ENCODE measurements at regions not wholly inside any gene's neighbourhood (a gene's known extent, or its start where the extent isn't known, plus 50 kb on each side); places are given as distances from the start of the nearest gene placed in this dataset.
A peak's percentile ranks its signal among the peaks of the same experiment; 100 is the strongest.
"Not testable (repeated sequence)": the region's sequence is repeated elsewhere in the genome, so short reads cannot be mapped to it uniquely, and the experiment has no call there.

DNA sequence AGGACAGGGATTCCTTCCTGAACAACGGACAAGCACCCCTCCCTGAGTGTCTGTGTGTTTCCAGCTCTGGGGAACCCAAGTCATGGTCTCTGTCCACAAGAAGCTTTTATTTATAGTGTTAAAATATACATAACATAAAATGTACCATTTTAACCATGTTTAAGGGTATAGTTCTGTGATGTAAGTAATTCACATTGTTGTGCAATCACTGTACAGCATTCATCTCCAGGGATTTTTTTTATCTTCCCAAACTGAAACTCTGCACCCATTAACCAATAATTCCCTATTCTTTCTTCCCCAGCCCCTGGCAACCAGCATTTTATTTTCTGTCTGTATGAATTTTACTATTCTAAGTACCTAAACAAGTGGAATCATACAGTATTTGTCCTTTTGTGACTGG is 84.2 kb downstream of the FOXF2 start:
- H3K9me3 Mint-ChIP-seq, result peaks cover 0 to 9% (median 0%) of the 10 kb centered on the region in 9 donors
- H3K27ac Mint-ChIP-seq, result peak overlapping the region in 1 of 10 donors; percentile 21
- no peaks in the 10 kb centered on the region for H3K36me3 Mint-ChIP-seq
- ATAC-seq (no peak), DNase-seq (no peak)
- H3K4me1 Mint-ChIP-seq, result peaks cover 0 to 2% (median 0%) of the 10 kb centered on the region in 4 donors
- H3K27me3 Mint-ChIP-seq, result peaks cover 7 to 62% (median 31%) of the 10 kb centered on the region in 5 donors
- POLR2A ChIA-PET, result no interaction called here
- no peak overlapping the region for H3K4me3 Mint-ChIP-seq

DNA sequence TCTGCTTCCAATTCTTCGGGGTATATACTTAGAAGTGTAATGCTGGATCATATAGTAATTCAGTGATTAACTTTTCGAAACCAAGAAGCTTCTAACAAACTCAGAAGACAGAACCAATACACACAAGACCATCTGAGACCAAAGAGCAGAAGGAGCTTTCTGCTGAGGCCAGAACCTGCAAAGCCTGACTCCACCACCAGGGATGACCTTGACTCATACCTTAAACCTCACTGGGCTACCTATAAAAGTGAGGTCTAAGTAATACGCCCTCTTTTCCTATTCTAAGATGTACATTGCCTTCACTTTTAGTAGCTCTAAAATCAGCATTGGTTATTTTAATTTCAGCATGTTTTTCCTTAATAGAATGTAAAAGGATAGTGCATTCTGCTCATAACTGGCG is 84.8 kb downstream of the FOXF2 start:
- DNase-seq, result no peak
- H3K4me3 Mint-ChIP-seq, result no peak overlapping the region
- H3K27ac Mint-ChIP-seq, result no peak overlapping the region
- POLR2A ChIA-PET, result no interaction called here
- no peaks in the 10 kb centered on the region for H3K36me3 Mint-ChIP-seq
- H3K4me1 Mint-ChIP-seq, result peaks cover 0 to 2% (median 0%) of the 10 kb centered on the region in 4 donors
- peaks cover 0 to 12% (median 0%) of the 10 kb centered on the region in 9 donors for H3K9me3 Mint-ChIP-seq
- no peak for ATAC-seq
- H3K27me3 Mint-ChIP-seq, result peaks cover 7 to 58% (median 30%) of the 10 kb centered on the region in 5 donors

DNA sequence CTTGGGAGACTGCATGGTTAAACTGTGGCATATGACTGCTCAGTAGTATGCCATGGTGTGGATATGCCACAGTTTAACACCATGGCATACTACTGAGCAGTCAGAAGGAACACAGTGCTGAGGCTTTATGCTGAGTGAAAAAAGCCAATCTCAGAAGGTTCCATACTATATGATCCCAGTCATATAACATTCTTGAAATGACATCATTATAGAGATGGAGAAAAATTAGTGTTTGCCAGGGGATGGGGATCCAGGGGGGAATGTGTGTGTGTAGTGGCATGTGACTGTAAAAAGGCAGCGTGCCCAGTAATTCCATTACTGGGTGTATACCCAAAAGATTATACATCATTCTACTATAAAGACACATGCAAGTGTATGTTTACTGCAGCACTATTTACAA is 85.8 kb downstream of the FOXF2 start:
- H3K9me3 Mint-ChIP-seq, result peaks cover 0 to 12% (median 0%) of the 10 kb centered on the region in 9 donors
- H3K4me1 Mint-ChIP-seq, result peaks cover 0 to 2% (median 0%) of the 10 kb centered on the region in 4 donors
- ATAC-seq (no peak), DNase-seq (no peak)
- no peaks in the 10 kb centered on the region for H3K36me3 Mint-ChIP-seq
- POLR2A ChIA-PET, result no interaction called here
- no peak overlapping the region for H3K27ac Mint-ChIP-seq
- no peak overlapping the region for H3K4me3 Mint-ChIP-seq
- peaks cover 7 to 48% (median 27%) of the 10 kb centered on the region in 5 donors for H3K27me3 Mint-ChIP-seq

DNA sequence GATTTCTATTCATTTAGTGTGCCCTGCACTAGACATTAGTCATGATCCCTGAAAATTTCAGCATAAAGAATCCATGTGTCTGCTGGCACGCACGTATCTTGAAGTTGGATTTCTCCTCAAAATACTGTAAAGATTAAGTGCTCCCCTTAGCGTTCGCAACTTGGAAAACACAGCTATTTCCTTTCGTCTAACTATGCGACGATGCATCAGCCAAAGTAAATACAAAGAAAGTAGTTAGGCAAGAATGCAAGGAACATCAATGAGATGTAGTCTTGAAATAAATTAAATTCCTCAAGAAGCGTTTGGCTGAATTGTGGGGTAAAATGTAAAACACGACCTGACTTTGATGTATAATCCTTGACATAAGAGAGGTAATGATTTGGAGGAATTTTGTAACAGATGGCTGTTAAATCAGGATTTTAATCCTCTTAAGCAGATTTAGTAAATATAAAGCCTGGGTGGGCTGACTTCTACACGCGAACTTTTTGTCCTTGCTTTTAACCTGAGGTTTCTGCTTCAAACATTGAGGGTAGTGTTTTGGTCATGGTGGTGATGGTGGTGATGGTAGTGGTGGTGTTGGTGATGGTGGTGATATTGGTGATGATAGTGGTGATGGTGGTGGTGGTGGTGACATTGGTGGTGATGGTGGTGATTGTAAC is 88.2 kb downstream of the FOXF2 start:
- Mint-ChIP-seq H3K36me3 (no peaks in the 10 kb centered on the region), H3K27me3 (peaks cover 9 to 40% (median 25%) of the 10 kb centered on the region in 5 donors), H3K27ac (no peak overlapping the region), H3K4me3 (no peak overlapping the region), H3K9me3 (peaks cover 0 to 12% (median 0%) of the 10 kb centered on the region in 9 donors), H3K4me1 (peaks cover 0 to 6% (median 1%) of the 10 kb centered on the region in 4 donors)
- DNase-seq, result no peak
- no peak for ATAC-seq
- POLR2A ChIA-PET, result no interaction called here

DNA sequence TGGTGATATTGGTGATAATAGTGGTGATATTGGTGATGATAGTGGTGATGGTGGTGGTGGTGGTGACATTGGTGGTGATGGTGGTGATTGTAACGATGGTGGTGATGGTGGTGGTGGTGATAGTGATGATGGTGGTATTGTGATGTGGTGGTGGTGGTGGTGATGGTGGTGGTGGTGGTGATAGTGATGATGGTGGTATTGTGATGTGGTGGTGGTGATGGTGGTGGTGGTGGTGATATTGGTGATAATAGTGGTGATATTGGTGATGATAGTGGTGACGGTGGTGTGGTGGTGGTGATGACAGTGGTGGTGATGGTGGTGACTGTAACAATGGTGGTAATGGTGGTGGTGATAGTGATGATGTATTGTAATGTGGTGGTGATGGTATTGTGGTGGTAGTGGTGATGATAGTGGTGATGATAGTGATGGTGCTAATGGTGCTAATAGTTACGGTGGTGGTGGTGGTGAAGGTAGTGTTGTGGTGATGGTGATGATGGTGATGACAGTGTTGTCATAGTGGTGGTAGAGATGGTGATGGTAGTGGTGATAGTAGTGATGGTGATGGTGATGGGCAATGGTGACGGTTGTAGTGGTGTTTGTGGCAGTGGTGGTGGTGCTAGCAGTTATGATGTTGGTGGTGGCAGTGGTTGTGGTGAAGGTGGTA is 88.9 kb downstream of the FOXF2 start:
- POLR2A ChIA-PET, H3K4me3 Mint-ChIP-seq, DNase-seq, ATAC-seq, H3K36me3 Mint-ChIP-seq, H3K4me1 Mint-ChIP-seq: not testable (repeated sequence)
- Mint-ChIP-seq H3K27me3 (peaks cover 4 to 40% (median 23%) of the 10 kb centered on the region in 5 donors), H3K27ac (peak overlapping the region in 1 of 10 donors; percentile 6), H3K9me3 (peaks cover 0 to 12% (median 0%) of the 10 kb centered on the region in 9 donors)

DNA sequence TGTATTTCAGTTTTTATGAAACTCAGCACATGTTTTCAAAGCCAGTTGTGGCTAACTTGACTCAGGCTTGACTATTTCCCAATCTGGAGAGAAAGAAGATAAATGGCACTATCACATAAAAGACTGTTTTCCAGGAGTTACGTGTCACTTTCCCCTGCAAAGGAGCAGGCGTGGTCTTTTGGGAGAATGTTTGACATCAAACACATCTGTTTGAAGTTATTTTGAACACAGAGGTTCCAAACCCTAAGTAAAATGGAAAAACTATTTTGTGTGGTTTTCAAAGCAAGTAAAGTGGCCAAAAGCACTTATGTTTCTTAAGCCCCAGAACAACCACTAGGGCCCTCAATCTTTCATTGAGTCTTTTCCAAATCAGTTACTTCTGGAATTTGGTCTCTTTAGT is 89.7 kb downstream of the FOXF2 start:
- H3K9me3 Mint-ChIP-seq, result peaks cover 0 to 12% (median 0%) of the 10 kb centered on the region in 9 donors
- H3K4me1 Mint-ChIP-seq, result peaks cover 0 to 6% (median 1%) of the 10 kb centered on the region in 4 donors
- H3K27ac Mint-ChIP-seq, result no peak overlapping the region
- no peak for DNase-seq
- POLR2A ChIA-PET, result no interaction called here
- H3K4me3 Mint-ChIP-seq, result no peak overlapping the region
- no peaks in the 10 kb centered on the region for H3K36me3 Mint-ChIP-seq
- no peak for ATAC-seq
- H3K27me3 Mint-ChIP-seq, result peaks cover 4 to 36% (median 23%) of the 10 kb centered on the region in 5 donors

DNA sequence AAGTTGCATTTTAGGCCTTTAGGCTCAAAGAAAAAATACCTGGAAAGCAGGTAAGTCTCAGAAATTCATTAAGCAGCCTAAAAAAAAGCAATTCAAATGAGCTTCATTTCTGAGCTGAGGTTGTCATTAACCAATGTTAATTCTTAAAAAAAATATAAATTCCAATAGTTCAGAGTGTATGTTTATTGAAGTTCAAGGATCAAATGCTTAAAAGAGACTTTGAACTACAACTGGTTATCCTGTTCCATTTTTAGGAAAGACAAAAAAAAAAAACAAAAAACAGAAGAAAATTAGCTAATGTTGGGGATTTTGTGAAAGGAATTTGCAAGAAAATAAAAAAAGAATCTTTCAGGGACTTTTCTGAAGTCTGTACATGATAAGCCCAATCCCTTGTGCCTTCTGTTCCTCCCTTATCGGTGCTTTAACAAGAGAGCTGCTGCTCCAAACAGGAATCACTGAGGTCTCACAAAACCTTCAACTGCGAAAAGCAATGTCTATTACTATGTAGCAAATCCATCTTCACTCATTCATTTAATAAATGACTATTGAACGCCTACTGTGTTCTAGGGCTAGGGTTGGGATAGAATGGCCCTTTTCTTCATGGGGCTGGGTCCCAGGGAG is 90.3 kb downstream of the FOXF2 start:
- H3K4me3 Mint-ChIP-seq, result no peak overlapping the region
- POLR2A ChIA-PET, result no interaction called here
- H3K36me3 Mint-ChIP-seq, result no peaks in the 10 kb centered on the region

DNA sequence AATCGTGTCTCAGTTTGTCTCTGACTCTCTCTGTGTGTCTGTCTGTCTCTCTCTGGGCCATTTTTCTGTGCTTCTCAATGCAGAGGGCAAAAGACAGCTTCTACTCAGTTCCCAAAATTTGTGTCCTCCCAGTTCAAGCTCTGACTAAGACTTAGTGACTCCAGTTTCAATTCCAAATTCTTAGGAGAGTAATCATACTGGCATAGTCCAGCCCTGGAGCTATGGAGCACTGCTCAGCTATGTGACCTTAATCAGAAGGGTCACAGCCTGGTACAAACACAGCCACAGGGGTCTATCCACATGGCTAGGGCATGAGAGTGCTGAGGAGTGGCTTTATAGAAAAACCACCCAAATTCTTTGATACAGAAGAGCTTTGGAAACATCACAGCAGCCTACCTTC is 91.9 kb downstream of the FOXF2 start:
- POLR2A ChIA-PET, result no interaction called here
- DNase-seq (no peak), ATAC-seq (no peak)
- H3K4me3 Mint-ChIP-seq, result no peak overlapping the region
- peaks cover 0 to 6% (median 1%) of the 10 kb centered on the region in 4 donors for H3K4me1 Mint-ChIP-seq
- H3K36me3 Mint-ChIP-seq, result no peaks in the 10 kb centered on the region
- peaks cover 0 to 12% (median 0%) of the 10 kb centered on the region in 9 donors for H3K9me3 Mint-ChIP-seq
- no peak overlapping the region for H3K27ac Mint-ChIP-seq
- peaks cover 4 to 25% (median 13%) of the 10 kb centered on the region in 5 donors for H3K27me3 Mint-ChIP-seq

More for the DNA sequence above, 90.3 kb downstream of the FOXF2 start:
- ATAC-seq, result no peak
- Mint-ChIP-seq H3K27ac (no peak overlapping the region), H3K9me3 (peaks cover 0 to 12% (median 0%) of the 10 kb centered on the region in 9 donors), H3K4me1 (peaks cover 0 to 6% (median 1%) of the 10 kb centered on the region in 4 donors), H3K27me3 (peaks cover 4 to 29% (median 18%) of the 10 kb centered on the region in 5 donors)
- DNase-seq, result no peak

DNA sequence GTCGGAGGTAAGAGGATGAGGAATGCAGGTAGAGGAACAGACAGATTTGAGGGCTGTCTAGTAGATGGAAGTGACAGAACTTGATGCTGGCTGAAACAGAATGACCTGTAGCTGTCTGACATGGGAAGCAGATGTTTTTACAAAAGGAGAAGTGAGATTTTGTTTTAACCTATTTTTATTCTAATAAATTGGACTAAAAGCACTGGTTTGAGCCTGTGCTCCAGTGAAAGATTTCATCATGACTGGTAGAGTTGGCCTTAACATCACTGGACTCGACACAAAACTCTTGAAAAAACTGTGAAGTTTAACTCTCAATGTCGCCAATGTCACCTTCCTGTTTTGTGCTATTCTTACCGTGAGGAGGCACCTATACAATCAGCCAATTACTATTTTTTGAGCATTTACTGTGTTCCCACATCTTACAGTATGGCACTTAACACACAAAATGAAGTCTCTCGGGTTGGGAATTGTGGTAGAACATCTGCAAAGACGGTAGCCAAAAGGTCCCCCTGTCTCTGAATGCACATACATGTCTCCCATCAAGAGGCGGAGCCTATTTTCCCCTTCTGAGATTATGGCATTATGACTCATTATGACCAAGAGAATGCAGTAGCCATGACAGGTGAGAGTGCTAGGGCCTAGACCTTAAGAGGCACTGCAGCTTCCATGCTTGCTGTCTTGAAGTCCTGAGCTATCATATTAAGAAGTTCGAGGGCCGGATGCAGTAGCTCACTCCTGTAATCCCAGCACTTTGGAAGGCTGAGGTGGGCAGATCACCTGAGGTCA is 93.2 kb downstream of the FOXF2 start:
- no peak for ATAC-seq
- Mint-ChIP-seq H3K36me3 (no peaks in the 10 kb centered on the region), H3K27me3 (peaks cover 4 to 25% (median 13%) of the 10 kb centered on the region in 5 donors), H3K27ac (no peak overlapping the region), H3K9me3 (peaks cover 0 to 12% (median 0%) of the 10 kb centered on the region in 9 donors), H3K4me1 (peaks cover 0 to 6% (median 1%) of the 10 kb centered on the region in 4 donors), H3K4me3 (no peak overlapping the region)
- no peak for DNase-seq
- POLR2A ChIA-PET, result no interaction called here

DNA sequence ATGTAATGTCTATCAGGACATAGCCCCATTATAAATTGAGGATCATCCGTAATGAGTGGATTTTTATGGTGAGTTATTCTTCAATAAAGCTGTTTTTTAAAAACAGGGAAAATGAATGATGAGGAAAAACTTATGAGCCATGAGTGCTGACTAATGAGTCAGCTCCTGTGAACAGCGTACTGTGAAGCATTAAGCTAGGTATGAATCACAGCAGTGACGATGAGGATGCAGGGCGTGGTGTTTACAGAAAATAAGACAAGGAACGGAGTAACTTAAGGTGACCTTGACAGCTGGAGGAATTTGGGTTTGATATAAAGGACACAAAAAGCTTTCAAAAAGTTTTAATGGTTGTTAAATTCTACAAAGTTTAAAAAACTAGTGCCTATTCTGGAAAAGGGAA is 96.3 kb downstream of the FOXF2 start:
- DNase-seq (no peak), ATAC-seq (no peak)
- Mint-ChIP-seq H3K27ac (peak overlapping the region in 1 of 10 donors; percentile 41), H3K9me3 (no peaks in the 10 kb centered on the region), H3K4me1 (peaks cover 0 to 6% (median 0%) of the 10 kb centered on the region in 4 donors), H3K4me3 (no peak overlapping the region), H3K36me3 (no peaks in the 10 kb centered on the region), H3K27me3 (peaks cover 4 to 25% (median 9%) of the 10 kb centered on the region in 5 donors)
- POLR2A ChIA-PET, result no interaction called here

DNA sequence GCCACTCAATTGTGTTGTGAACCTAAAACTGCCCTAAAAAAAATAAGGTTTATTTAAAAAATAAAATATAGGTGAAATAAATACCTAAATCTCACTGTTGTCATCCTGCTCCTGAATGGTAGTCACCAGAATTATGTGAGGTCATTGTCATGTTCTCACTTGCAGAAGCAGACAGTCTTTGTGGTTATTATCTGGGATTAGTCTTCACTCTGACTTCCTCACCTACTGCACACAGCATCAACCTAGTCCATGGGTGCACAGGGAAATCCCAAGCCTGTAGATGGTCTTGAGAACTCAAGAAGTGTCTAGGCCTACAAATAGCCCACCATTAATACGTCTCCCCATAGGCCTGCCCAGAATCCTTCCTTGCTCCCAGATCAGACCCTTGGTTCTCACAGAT is 97.0 kb downstream of the FOXF2 start:
- POLR2A ChIA-PET, result no interaction called here
- DNase-seq, result no peak
- no peak overlapping the region for H3K4me3 Mint-ChIP-seq
- H3K27me3 Mint-ChIP-seq, result peaks cover 4 to 22% (median 9%) of the 10 kb centered on the region in 5 donors
- ATAC-seq, result no peak
- H3K36me3 Mint-ChIP-seq, result no peaks in the 10 kb centered on the region
- no peaks in the 10 kb centered on the region for H3K9me3 Mint-ChIP-seq
- peaks cover 0 to 6% (median 0%) of the 10 kb centered on the region in 4 donors for H3K4me1 Mint-ChIP-seq
- H3K27ac Mint-ChIP-seq, result no peak overlapping the region

DNA sequence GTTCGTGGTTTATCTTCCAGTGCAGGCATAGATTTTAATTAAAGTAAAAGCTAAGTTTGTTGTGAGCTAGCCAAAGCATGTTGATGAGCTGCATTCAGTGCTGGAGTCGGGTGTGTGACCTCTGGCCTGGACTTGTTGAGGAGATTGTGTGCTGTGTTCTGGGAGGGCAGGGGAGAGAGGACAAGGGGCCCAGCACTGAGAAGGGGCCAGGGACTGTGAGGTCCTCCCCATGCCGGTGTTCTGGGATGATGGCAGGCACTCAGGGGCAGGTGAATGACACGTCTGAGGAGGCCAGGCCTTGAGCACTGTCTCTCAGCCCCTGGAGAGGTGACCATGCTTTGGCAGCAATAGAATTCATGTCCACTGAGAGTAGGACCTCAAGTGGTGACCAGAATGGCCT is 97.9 kb downstream of the FOXF2 start:
- peaks cover 0 to 13% (median 4%) of the 10 kb centered on the region in 5 donors for H3K27me3 Mint-ChIP-seq
- DNase-seq (no peak), ATAC-seq (no peak)
- H3K36me3 Mint-ChIP-seq, result no peaks in the 10 kb centered on the region
- peaks cover 0 to under 1% (median 0%) of the 10 kb centered on the region in 4 donors for H3K4me1 Mint-ChIP-seq
- H3K4me3 Mint-ChIP-seq, result no peak overlapping the region
- POLR2A ChIA-PET, result no interaction called here
- no peaks in the 10 kb centered on the region for H3K9me3 Mint-ChIP-seq
- H3K27ac Mint-ChIP-seq, result no peak overlapping the region

Data from naive thymus-derived CD8-positive, alpha-beta T cell (primary cell).